ENCODE measurements at regions not wholly inside any gene's neighbourhood (a gene's known extent, or its start where the extent isn't known, plus 50 kb on each side); places are given as distances from the start of the nearest gene placed in this dataset.
A peak's percentile ranks its signal among the peaks of the same experiment; 100 is the strongest.

DNA sequence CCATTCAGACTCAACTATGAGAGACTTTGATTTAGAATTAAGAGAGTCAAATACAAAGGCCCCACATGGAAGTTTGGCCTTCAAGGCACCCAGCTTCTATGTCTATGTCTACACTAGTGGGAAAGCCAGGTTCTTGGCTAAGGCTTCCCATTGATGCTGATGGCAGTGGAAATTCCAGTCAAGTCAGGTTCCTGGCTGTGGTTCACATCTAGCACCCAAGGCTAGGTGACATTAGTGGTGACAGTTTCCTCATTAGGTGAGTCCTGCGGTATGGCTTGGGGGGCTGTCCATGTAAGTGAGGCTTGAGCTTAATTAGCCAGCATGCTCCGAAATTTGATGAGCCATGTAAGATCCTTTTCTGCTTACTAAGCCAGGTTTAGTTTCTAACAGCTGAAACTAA is 460.9 kb downstream of the RMST start:
- DNase-seq (ENCODE audit: low read depth in 2 of 2): no peak

DNA sequence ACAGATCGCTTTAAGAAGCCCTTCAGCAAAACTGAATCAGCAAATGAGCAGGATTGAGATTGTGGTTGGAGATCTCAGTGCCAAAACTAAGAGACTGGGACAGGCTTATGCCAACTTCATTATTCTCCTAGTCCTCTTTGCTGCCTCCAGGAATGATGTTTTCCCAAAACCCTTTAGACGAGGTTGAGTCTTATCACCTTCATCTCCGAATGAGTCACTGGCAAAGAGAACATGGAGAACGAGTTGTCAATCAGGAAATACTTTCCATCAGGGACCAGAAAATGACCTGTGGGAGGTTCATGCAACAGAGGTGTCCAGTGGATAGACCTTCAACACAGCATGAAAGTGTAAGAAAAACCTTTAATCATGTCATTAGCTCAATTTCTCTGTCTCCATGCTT is 461.5 kb downstream of the RMST start:
- DNase-seq (ENCODE audit: low read depth in 2 of 2): no peak

DNA sequence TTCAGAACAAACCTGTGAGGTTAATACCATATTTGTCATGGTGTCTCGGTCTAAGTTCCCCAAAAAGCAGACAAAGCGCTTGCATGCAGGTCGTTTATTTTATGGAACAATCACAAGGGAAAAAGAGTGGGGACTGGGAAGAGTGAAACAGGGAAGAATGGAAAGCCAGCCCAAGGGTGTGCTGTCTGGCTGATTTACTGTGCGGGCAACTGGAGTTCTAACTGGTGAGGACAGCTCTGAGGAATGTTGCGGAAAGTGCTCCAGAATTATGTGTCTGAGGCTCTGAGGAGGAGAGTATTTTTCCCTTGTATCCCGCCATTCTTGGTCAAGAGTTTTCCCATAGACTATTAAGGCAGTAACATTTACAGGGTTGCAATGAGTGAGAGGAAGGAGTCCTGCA is 465.4 kb downstream of the RMST start:
- DNase-seq (ENCODE audit: low read depth in 2 of 2): no peak

DNA sequence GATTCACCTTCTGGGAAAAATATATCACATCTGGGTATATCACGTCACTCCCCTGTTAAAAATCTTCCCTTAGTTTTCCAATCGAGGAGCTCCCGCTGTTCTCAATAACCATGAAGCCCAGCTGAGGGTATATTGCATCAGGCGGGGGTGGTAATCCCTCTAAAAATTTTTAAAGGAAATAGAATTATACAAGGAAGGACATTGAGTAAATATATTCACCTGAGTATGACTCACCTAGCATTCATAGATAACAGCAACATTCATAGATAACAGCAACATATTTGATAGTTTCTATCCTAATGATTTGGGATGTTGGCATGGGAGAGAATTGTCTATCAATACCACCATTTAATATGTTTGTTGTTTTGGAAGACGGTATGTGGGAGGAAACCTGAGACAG is 473.6 kb downstream of the RMST start:
- DNase-seq (ENCODE audit: low read depth in 2 of 2): no peak

DNA sequence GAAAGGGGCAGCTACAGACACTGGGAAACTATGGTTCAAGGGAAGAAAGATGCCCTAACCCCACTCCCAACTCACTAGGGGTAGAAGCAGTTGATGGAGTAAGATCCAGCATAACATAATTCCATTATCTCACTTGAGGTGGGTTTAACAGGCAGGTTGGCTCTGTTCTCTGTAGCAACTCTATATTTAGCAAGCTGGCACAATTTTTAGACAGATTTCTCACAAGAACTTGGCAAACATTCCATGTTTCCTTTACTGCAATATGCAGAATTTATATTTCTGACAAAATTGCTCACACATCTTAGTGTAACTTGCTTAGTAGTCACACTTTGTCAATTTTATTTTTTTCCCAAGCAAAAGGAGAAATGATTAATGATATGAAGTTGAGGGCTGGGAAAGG is 475.4 kb downstream of the RMST start:
- no peak for DNase-seq (ENCODE audit: low read depth in 2 of 2)

DNA sequence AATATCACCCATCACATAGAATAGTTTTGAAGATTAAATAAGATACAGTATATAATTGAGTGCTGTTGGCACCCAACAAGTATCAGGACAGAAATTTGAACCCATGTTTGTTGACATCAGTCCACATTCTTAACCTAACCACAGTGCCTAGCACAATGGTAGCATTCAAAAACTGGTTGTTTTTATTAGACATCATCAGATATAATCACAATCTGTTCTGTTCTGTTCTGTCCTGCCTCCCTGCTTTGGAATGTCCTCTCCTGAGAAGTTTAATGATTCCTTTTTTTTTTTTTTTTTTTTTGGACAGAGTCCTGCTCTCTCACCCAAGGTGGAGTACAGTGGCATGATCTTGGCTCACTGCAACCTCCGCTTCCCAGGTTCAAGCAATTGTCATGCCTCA is 476.6 kb downstream of the RMST start:
- DNase-seq (ENCODE audit: low read depth in 2 of 2): no peak

DNA sequence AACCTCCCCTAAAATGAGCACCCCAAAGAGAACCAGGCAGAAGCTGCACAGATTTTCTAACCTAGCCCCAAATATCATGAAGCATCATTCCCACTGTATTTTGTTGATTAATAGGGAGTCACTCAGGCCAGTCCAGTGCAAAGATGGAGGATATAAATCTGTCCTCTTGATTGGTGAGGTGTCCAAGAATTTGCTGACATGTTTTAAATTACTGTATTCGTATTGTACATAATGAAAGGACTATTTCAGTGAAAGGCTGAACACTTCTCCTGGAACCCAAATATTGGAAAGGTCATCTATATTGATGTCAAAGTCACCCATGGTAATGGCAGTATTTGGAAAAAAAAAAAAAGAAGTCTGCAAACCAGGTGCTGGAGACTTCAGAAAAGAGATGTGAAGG is 477.5 kb downstream of the RMST start:
- DNase-seq (ENCODE audit: low read depth in 2 of 2): no peak

DNA sequence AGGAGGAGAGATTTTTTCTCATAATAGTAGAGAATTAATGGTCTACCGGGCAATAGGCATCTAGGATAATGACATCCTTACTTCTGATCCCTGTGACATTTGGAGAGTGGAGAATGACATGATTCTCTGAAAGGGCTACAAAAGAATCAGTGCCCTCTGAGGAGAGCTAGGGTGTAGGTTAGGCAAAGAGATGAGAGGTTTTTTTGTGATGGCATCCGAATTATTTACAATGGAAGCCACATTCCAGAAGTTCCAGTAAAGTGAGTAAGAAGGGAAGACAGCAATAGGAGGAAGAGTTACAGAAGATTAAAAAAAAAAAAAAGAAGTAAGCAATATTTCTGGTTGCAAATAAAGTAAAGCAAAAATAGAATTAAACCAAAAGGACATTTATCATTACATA is 478.0 kb downstream of the RMST start:
- no peak for DNase-seq (ENCODE audit: low read depth in 2 of 2)

DNA sequence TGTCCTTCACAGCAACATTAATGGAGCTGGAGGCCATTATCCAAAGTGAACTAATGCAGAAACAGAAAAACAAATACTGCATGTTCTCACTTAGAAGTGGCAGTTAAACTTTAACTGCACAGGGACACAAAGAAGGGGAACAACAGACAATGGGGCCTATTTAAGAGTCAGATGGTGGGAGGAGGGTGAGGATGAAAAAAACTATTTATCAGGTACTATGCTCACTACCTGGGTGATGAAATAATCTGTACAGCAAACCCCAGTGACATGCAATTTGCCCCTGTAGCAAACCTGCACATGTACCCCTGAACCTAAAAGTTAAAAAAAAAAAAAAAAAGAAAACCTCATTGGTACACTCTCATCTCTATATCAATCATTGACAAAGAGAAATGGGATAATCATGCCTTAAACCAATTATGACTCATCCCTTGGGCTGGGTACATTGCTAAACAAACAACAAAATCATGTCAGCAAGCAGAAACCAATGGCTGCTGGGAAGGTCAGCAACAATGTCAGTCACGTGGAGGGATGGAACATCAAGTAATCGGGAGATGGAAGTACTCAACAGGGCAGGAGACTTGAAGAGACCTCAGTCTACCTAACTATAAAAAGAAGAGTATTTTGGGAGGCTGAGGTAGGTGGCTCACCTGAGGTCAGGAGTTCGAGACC is 479.2 kb downstream of the RMST start:
- no peak for DNase-seq (ENCODE audit: low read depth in 2 of 2)

DNA sequence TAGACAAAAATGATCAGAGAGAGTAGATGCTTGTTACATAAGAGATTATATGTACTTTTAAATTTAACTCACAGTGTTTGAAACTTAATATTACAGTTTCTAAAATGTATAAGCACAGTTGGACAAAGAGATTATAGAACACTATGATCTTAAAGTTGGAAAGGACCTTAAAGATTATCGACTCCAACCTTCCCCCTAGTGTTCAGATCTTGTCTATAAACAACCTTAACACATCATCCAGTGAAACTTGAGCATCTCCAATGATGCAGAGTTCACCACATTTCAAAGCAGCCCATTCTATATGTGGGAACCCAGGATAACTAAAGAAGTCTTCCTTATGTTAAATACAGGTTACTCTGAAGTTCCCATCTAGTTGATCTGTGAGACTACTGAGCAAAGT is 480.8 kb downstream of the RMST start:
- no peak for DNase-seq (ENCODE audit: low read depth in 2 of 2)

DNA sequence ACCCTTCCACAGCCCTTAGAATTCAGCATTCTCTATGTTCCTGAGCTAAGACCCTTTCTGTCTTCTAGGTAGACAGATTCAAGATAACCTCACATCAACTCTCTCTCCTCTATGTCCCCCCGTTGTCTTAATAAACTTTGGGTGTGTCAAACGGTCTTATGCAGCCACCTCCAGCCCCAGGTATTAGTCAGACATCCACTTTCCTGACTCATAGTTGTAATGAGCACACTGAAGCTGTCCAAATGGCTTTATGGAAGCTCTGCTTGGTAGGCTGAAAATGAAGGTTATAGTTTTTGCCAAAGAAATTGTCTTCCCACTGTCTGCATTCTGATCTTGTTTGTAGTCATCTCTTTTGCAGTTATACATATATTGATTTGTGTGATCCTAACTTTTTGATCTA is 482.0 kb downstream of the RMST start:
- no peak for DNase-seq (ENCODE audit: low read depth in 2 of 2)

DNA sequence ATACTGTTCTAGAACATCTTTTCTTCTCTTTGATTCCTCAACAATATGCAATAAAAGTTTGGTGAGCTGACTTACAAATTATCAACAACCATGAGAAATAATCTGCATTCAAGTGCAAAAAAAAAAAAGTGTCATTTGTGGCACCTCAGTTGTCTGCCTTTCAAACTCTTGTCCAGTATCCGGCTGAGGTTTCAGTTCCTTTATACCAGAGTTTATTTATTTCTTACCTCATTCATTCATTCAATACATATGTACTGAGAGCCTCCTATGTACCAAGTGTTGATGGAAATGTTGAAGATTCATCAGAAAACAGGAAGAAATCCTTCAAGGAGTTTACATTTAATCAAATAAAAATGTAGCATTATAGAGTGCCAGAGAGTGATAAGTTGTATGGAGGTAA is 484.1 kb downstream of the RMST start:
- DNase-seq (ENCODE audit: low read depth in 2 of 2): no peak

DNA sequence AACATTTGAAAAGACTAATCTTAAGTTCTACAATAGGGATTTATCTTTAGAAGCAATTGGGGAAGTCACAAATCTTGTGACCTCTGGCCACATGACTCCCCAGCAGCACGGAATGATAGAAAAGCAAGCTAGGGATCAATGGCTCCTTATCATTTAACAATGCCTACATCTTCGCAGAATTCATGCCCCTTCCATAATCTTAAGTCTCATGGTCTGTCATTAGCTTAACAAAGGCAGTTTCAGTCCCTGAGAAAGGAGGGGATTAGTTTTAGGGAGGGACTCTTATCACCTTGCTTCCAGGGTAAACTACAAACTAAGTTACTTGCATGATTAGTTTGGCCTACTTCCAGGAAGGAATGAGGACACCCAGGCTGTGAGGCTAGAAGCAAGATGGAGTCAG is 486.0 kb downstream of the RMST start:
- no peak for DNase-seq (ENCODE audit: low read depth in 2 of 2)

DNA sequence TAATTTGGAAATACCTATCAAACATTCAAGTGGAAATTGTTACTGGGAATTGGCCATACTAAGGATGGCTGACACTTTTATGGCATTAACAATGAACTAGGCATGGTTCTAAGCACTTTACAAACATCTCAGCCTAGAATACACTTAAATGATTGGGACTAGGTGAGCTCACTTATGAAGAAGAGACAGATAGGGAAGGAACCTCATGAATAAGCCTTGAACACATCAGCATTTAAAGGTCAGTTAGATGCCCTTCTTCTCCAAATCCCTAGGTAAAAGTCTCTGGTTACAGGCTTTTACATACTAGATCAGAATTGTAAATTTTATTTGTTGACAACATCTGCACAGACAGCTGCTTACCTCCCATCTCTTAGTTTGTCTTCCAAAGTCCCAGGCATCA is 488.6 kb downstream of the RMST start:
- DNase-seq (ENCODE audit: low read depth in 2 of 2): no peak

DNA sequence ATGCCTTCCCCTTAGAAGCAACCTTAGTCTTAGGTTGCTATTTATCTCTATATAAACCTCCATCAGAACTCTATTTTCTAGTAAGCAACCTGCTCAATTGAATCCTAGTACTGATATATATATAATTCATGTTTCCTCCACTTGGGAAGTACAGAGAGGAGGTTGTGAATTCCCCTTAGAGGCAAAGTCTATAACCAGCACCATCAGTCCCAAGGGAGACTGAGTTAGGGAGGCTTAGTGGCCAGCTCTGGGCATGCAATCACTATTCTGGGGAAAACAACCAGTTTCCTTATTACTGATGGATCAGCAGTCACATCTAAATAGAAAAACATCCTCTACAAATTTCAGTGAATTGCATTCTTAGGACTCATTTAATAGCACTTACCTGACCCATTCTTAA is 489.1 kb downstream of the RMST start:
- DNase-seq (ENCODE audit: low read depth in 2 of 2): no peak

DNA sequence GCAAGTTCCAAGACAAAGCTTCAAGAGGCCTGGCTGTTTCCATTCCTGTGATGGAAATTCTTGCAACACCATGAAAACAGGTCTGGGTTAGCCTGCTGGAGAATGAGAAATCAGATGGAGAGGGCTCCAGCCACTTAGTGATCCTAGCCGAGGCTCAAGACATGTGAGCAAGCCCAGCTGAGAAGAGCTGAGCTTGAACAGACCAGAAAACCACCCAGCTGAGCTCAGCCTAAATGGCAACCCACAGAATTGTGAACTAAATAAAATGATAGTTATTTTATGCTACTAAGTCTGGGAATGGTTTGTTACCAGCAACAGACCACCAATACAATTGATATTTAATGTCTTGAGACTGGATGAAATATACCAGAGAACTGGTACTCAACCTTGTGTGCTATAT is 494.5 kb downstream of the RMST start:
- no peak for DNase-seq (ENCODE audit: low read depth in 2 of 2)

DNA sequence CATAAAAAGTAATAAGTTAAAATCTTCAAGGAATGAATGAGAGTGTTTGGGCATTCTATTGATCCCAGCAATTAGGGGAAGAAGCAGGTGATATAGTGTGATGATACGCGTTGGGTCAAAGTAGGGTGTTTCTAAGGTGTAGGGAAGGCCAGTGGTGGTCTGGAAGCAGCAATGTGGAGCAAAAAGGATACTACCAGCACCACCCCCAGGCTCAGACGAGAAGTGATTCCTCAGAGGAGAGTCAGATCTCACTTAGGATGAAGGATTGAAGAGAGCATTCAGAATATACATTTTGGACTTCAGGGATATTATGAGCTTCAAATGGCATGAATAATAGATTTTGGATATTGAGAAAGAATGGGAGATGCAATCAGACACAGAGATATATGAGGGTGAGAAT is 497.6 kb downstream of the RMST start:
- no peak for DNase-seq (ENCODE audit: low read depth in 2 of 2)

DNA sequence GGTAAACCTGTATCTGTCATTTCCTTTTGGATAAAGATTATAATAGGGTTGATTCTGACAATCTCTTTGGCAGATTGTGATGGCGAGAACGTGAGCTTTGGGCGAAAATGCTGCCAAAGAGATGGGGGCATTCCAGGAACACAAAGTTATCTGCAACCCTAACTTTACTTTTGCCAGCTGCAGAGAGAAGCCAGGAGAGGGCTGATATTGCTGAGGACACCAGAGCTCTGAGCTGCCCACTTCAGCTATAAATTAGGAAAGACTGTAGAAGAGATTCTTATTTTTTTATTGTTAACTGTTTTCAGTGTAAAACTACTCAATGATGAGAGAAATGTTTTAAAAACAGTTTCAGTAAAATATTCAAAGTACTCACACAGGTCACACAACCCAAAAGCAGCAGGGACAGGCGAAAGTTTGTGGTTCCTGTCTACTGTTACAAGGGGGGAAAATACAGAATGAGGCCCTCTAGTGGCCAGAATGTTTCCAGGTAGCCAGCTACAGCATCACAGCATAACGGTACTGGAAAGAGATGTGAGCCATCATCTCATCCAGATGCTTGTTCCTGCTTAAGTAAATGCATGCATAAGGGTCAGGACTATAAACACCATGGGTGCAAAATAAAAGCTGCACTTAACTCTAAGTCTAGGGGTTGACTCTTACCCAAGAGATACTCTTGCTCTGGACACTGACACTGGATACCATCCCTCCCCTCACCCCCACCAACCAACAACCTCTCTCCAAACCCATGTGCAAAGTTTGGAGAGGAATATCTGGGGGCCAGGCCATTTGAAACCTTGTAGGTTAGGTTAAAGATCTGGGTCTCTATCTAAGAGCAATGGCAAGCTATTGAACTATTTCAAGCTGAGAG is 498.4 kb downstream of the RMST start:
- peak in 1 of 2 donors; percentile 48 for DNase-seq (ENCODE audit: low read depth in 2 of 2)

DNA sequence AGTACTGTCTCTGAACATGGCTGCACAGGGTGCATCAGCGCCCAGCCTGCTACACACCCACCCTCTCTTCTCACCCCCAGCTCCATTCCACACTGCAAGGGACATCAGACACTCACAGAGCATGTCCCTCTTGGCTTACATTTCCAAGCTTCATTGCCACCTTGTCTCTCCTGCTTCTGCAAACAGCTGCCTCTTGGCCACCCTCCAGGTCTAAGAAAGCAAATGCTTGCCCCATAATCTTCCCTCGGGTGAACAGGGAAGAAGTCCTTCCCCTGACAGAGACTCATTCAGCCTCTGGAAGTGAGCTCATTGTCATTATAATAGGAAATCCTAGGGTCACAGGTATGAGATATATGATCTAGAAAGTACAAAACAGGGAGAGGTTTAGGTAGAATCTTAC is 505.2 kb downstream of the RMST start:
- DNase-seq (ENCODE audit: low read depth in 2 of 2): no peak

DNA sequence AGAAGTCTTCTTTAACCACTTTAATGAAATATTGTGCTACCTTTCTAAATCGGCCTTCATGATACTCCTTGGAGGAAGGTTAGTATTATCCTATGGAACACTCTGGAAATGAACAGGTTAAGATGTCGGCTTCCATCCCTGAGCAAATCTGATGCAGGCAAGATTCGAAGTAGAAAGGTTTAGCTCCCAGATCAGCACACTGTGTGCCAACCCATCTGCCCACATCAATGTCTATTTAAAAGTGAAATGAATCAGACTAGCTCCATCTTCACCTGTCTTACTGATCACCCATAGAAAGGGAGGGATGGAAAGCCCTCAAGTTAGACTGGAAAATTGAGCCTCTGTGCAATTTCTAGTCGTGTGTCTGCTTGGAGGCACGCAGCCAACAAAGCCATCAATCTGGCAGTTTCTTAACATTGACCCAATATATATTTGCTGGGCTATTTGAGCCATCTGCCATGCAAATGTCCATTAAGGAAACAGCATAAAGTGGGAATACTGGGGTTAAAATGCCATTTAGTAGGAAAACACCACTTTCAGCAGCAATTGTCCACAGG is 506.1 kb downstream of the RMST start:
- DNase-seq (ENCODE audit: low read depth in 2 of 2): no peak

DNA sequence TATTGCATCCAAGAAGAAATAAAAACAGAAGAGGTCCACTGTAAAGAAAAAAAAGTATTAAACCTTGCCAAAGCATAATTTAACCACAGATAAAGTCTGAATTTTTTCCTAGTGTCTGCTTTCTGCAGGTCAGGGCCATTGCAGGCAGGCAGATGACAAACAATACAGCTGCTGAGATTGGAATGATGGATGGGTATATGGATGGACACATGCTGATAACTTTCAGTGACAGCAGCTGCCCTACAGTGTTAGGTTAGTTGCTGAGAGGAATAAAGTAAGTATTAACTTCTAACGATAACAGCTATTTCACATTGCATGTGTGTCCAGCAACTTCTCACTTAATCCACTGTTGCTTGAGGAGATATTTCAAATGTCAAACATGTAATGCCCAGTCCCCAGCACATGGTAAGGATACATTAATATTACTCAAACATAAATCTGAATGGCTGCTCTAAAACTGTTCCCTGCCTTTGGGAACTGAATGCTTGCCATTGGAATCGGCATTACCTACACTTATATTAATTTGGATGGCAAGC is 515.3 kb downstream of the RMST start:
- DNase-seq (ENCODE audit: low read depth in 2 of 2): no peak

DNA sequence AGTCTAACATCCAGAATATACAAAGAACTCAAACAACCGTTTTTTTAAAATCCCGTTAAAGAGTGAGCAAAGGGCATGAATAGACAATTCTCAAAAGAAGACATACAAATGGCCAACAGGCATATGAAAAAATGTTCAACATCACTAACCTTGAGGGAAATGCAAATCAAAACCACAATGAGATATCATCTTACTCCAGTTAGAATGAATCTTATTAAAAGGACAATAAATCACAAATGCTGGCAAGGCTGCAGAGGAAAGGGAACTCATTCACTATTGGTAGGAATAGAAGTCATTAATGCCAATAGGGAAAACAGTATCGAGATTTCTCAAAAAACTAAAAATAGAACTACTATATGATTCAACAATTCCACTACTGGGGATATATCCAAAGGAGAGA is 520.1 kb downstream of the RMST start:
- DNase-seq (ENCODE audit: low read depth in 2 of 2): no peak

DNA sequence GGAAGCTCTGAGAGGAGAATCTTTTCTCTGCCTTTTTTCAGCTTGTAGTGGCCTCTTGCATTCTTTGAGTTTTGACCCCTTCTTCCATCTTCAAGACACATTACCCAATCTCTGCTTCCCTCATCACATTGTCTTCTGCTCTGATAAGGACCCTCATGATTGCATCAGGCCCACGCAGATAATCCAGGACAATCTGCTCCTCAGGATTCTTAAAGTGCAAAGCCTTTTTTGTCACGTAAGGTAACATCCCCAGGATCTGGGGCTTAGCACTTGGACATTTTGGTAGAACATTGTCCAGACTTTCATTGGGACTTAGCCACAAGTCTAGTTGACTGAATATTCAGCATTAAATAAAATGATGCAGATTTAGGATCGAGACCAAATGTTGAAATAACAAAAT is 521.2 kb downstream of the RMST start:
- no peak for DNase-seq (ENCODE audit: low read depth in 2 of 2)

Measured in lung microvascular endothelial cell (primary cell).